ENCODE measurements at regions not wholly inside any gene's neighbourhood (a gene's known extent, or its start where the extent isn't known, plus 50 kb on each side); places are given as distances from the start of the nearest gene placed in this dataset.

- Histone ChIP-seq H3K56ac (replicated peaks; ENCODE audit: insufficient read length, low read depth, low read length) (no peak overlapping the region), H3K4me1 (replicated peaks in 1 of 4; ENCODE audit: control insufficient read depth in 3 of 4, insufficient read depth in 4 of 4, low read length in 3 of 4) (peaks cover 0 to 6% (median 2%) of the 10 kb centered on the region in 4 experiments; a peak in 5 of 7 replicates), H2BK5ac (ENCODE audit: low read depth, low read length) (no peak overlapping the region), H4K5ac (ENCODE audit: insufficient read length, low read depth, low read length) (no peak overlapping the region), H3K9ac (replicated peaks in 1 of 4; ENCODE audit: extremely low read depth in 1 of 4, low read depth in 3 of 4, low read length in 3 of 4) (no peak overlapping the region), H4K91ac (replicated peaks; ENCODE audit: insufficient read length, low read length) (no peak overlapping the region), H2BK120ac (replicated peaks; ENCODE audit: low read depth, low read length) (no peak overlapping the region), H3K4me2 (ENCODE audit: insufficient read depth in 1 of 2, low read depth in 2 of 2, low read length in 2 of 2) (no peak overlapping the region), H3K79me1 (ENCODE audit: low read depth, low read length) (no peaks in the 10 kb centered on the region), H3K4me3 (ENCODE audit: extremely low read depth in 1 of 4, insufficient read depth in 2 of 4, low read depth in 3 of 4, low read length in 4 of 4) (no peak overlapping the region), H3K9me3 (ENCODE audit: insufficient read depth in 2 of 2, low read depth in 1 of 2, low read length in 1 of 2) (no peaks in the 10 kb centered on the region; a peak in 1 of 4 replicates), H2BK12ac (ENCODE audit: low read depth, low read length) (no peak overlapping the region), H3K4ac (replicated peaks; ENCODE audit: insufficient read length, low read depth, low read length) (no peak overlapping the region), H3K14ac (ENCODE audit: insufficient read length) (no peak overlapping the region), H2AFZ (ENCODE audit: low read length) (no peak overlapping the region), H2BK15ac (ENCODE audit: low read length) (no peak overlapping the region), H3K79me2 (ENCODE audit: control insufficient read depth in 1 of 2, insufficient read depth in 2 of 2, low read length in 2 of 2) (no peaks in the 10 kb centered on the region), H4K20me1 (replicated peaks in 1 of 2; ENCODE audit: control insufficient read depth in 1 of 2, insufficient read depth in 2 of 2, low read length in 2 of 2) (no peaks in the 10 kb centered on the region), H3K27ac (ENCODE audit: low read depth, low read length) (no peak overlapping the region), H3K36me3 (ENCODE audit: control insufficient read depth in 2 of 4, insufficient read depth in 4 of 4, low read length in 3 of 4) (no peaks in the 10 kb centered on the region), H3K27me3 (replicated peaks in 1 of 4; ENCODE audit: control insufficient read depth in 3 of 4, extremely low read depth in 1 of 4, insufficient read depth in 3 of 4, low read length in 3 of 4) (no peaks in the 10 kb centered on the region; a peak in 3 of 7 replicates), H3K23ac (ENCODE audit: insufficient read length) (no peak overlapping the region), H2BK20ac (ENCODE audit: low read length) (no peak overlapping the region), H2AK5ac (ENCODE audit: low read depth, low read length) (no peak overlapping the region), H4K8ac (ENCODE audit: extremely low read depth, insufficient read depth, low read length) (no peak overlapping the region), H3K18ac (ENCODE audit: extremely low read depth, low read length) (no peak overlapping the region), H3K23me2 (ENCODE audit: low read depth, low read length) (peaks cover 3% of the 10 kb centered on the region; the same call in 1 of the 2 replicates)
- 85% methylated on average over 2 of the region's 2 CpGs; no CpG with 5 or more reads in 1 of the 2 experiments for WGBS, 2 experiments (ENCODE audit: extremely low coverage in 1 of 2, insufficient coverage in 1 of 2, insufficient read length in 1 of 2, insufficient replicate concordance in 2 of 2, low coverage in 1 of 2, low lambda C conversion rate in 2 of 2, missing lambda C conversion rate in 1 of 2)
- DNase-seq (ENCODE audit: low read depth in 1 of 2, low spot score in 2 of 2) (no peak), FAIRE-seq (no peak)
- no peak for TF ChIP-seq PHF8 (conservative IDR thresholded peaks at IDR 0.05; ENCODE audit: low read depth, low read length)
- no peak for TF ChIP-seq SUZ12 (IDR thresholded peaks at IDR 0.05; ENCODE audit: low read length)
- no peak for TF ChIP-seq POLR2A (IDR thresholded peaks at IDR 0.05; ENCODE audit: control extremely low read depth in 1 of 2, low read depth in 2 of 2, low read length in 2 of 2)
- no peak for TF ChIP-seq CREB1 (IDR thresholded peaks at IDR 0.05)
- ChIA-PET POLR2A (ENCODE audit: partially characterized antibody) (no interaction called here), CTCF (ENCODE audit: partially characterized antibody) (interaction anchor here (1.1 to 2.8 kb wide), 3 partner anchors 27 to 101 kb away, joined by 3 to 9 read pairs (median 3); no protein-coding TSS in a partner anchor)
These were observed 357.5 kb upstream of the SFSWAP start for GRCh38 chr12:131353376-131353775.

Data from H1 (cell line).